ENCODE measurements at regions not wholly inside any gene's neighbourhood (a gene's known extent, or its start where the extent isn't known, plus 50 kb on each side); places are given as distances from the start of the nearest gene placed in this dataset.

GRCh38 chr6:93017213-93017612 lies 402.1 kb downstream of the EPHA7 start:
- TF ChIP-seq GATA3 (IDR thresholded peaks at IDR 0.05; ENCODE audit: low read depth, low read length) = no peak
- no peak for TF ChIP-seq GATA2 (IDR thresholded peaks at IDR 0.05; ENCODE audit: low read depth, low read length)
